GM19468 (cell line): ENCODE measurements at regions not wholly inside any gene's neighbourhood (a gene's known extent, or its start where the extent isn't known, plus 50 kb on each side); places are given as distances from the start of the nearest gene placed in this dataset.

Source experiments
- ATAC-seq: cut with Tn5 transposase; IDR thresholded peaks from one replicate; pipeline ENCODE4 v1.9.1; 2021; ENCODE audit warnings: mild to moderate bottlenecking, moderate library complexity, moderate number of reproducible peaks; ENCODE audit not compliant: unreplicated experiment; ENCODE audit errors: extremely low read depth

- ATAC-seq: no peak
Observed at GRCh38 chr4:11005300-11005699, 320.7 kb upstream of the CLNK start.

GRCh38 chr4:11004818-11005217, 320.2 kb upstream of the CLNK start:
- ATAC-seq: no peak

- no peak for ATAC-seq
Observed at GRCh38 chr4:11002961-11003360, 318.4 kb upstream of the CLNK start.

- ATAC-seq: no peak
Observed at GRCh38 chr4:10998846-10999245, 314.3 kb upstream of the CLNK start.

GRCh38 chr4:10984815-10985214, 300.2 kb upstream of the CLNK start:
- ATAC-seq: no peak

GRCh38 chr4:10983885-10984640, 299.5 kb upstream of the CLNK start:
- no peak for ATAC-seq

DNA sequence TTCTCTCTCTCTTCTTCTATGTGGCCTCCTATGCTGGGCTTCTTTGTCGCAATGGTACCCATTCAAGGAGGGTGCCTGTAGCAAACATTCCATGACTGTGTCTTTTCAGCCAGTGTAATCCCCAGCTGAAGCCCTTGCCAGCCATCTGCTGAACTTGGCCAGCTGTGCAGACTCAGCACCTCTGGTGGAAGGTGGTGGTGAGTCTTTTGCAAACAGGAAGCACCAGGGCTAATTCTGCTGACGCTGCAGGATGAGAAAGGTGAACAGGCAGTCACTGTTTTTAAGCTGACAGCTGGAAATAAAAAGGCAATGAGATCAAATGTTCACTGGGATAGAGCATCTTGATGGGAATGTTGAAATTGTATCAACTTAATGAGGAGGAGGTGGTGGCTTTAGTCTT, 298.7 kb upstream of the CLNK start:
- ATAC-seq: no peak

- no peak for ATAC-seq
Observed at GRCh38 chr4:10982305-10982704, 297.7 kb upstream of the CLNK start.

GRCh38 chr4:10981576-10981975, 297.0 kb upstream of the CLNK start:
- no peak for ATAC-seq

- ATAC-seq: no peak
Observed at GRCh38 chr4:10981096-10981495, 296.5 kb upstream of the CLNK start.

DNA sequence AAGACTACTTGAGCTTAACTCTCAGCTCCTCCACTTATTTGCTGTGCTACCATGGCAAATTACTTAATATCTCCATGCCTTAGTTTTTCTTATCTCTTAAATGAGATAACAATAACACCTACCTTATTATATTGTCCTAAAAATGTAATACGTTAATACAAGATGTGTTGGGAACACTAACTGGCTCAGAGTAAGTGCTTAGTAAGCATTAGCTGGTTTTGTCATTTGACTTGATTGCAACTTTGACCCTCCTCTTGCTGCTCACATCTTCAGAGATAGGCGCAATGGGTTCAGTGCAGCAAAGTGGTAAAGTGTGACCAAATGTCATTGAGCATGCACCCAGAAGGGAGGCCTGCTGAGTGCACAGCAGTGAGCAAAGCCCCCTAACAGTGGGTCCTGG, 294.5 kb upstream of the CLNK start:
- no peak for ATAC-seq

- no peak for ATAC-seq
Observed at GRCh38 chr4:10977534-10977933, 293.0 kb upstream of the CLNK start.

DNA sequence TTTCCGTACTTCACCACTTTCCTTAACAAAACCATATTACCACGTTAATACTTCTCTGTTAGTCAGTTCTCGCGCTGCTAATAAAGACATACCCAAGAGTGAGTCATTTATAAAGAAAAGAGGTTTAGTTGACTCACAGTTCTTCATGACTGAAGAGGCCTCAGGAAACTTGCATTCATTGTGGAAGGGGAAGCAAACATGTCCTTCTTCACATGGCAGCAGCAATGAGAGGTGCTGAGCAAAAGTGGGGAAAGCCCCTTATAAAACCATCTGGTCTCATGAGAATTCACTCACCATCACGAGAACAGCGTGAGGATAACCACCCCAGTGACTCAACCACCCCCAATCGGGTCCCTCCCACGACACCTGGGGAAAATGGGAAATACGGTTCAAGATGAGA, 289.8 kb upstream of the CLNK start:
- ATAC-seq: no peak

GRCh38 chr4:10973686-10974085, 289.1 kb upstream of the CLNK start:
- ATAC-seq: no peak

GRCh38 chr4:10971800-10972401, 287.3 kb upstream of the CLNK start:
- ATAC-seq: no peak

DNA sequence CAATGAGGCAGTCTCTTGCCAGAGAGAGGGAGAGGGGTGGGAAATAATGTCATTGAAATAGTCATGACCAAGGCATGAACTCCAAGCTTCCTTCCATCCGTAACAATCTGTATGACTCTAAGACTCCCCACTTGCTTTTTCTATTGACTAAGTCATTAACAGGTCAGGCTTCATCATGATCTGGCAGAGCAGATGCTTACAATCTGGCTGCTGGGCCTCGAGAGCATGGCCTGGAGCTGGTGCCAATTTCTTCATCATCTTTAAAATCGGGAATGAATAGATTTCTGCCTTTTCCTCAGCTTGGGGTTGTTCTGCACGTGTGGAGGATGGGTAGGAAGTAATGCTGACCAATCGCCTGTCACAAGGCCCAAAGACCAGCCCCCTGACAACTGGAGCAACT, 280.6 kb upstream of the CLNK start:
- ATAC-seq: no peak

DNA sequence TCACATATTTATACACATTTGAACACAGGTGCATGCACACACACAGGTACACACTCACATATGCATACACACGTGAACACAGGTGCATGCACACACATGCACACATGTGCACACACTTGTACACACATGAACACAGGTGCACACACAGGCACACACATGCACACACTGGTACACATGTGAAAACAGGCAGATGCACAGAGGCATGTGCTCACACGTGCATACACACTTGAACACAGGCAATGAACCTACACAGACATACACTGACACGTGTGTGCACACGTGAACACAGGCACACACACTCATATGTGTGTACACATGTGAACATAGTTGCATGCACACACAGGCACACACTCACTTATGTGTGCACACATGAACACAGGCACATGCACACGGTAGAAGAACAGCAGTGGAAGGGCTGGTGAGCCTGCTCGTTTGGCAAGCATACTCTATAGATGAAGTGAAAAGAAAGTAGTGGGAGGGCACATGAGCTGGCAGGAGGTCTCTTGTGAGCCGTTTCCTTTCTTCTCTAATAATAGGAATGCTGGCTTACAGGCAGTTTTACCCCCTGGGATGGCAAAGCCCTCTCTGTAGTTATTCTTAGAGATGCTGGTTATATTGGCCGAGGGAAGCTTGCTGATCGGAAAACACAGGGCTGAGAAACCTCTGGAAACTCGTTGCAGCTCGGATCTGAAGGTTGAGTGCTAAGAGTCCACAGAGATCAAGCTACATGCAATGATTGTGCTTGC, 279.6 kb upstream of the CLNK start:
- no peak for ATAC-seq

- no peak for ATAC-seq
Observed at GRCh38 chr4:10963241-10963640, 278.7 kb upstream of the CLNK start.

DNA sequence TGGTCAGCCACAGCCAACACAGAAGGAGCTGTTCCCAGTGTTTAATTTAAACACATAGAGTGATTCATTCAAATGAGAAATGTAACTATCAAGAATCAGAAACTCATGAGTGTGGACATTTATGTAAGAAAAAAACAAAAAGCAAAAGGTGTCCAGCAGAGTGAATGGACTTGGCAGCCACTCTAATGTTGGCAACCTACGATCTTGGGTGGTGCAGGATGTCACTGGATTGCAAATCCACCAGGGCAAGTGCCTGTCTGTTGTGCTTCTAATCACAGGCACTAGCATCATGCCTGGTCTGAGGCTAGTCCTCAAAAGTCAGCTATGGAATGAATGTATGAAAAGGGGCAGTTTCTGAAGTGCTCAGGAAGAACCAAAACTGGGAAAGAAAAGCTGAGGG, 277.7 kb upstream of the CLNK start:
- ATAC-seq: no peak

- ATAC-seq: no peak
Observed at GRCh38 chr4:10960389-10960788, 275.8 kb upstream of the CLNK start.

- ATAC-seq: no peak
Observed at GRCh38 chr4:10959586-10959985, 275.0 kb upstream of the CLNK start.
